HepG2 (cell line): ENCODE measurements at regions not wholly inside any gene's neighbourhood (a gene's known extent, or its start where the extent isn't known, plus 50 kb on each side); places are given as distances from the start of the nearest gene placed in this dataset.

ENCODE experiments used
- ATAC-seq: fragments of 200-7000 bp; cut with Tn5 transposase; 3 replicates; pipeline ENCODE4 v1.9.1; 2020; ENCODE audit warnings: mild to moderate bottlenecking, moderate library complexity
- BruUV-seq: library from RNA; stranded (reverse); fragments of 400-500 nt; replicated peaks from 2 replicates; lab custom pipeline; 2021; lab: Mats Ljungman, UMichigan
- CTCF ChIA-PET: fragments of 300-600 bp; formaldehyde crosslinking; extraction: SDS; loops from one replicate; lab custom pipeline; 2021; ENCODE audit warnings: low total read pairs, inconsistent platforms, low intra/inter-chr PET ratio; lab: Yijun Ruan, JAX
- POLR2A ChIA-PET: fragments of 350-600 bp; sonication (Branson Sonifier 250); formaldehyde crosslinking; loops from one replicate; lab custom pipeline; 2020; ENCODE audit warnings: antibody characterized with exemption, inconsistent platforms; lab: Yijun Ruan, JAX
- DNase-seq: peaks from one replicate; pipeline ENCODE4 v3.0.0-alpha.2; 2015; ENCODE audit warnings: low spot score
- FAIRE-seq: peaks from 3 replicates; lab custom pipeline; 2011; peaks lifted over from hg19 to GRCh38; lab: Jason Lieb, UNC
- H2AFZ ChIP-seq: one replicate; pipeline ENCODE4 v1.6.1; 2011; ENCODE audit warnings: low read length, inconsistent platforms
- H3K27ac ChIP-seq: fragments of 300-600 bp; 3 replicates; pipeline ENCODE4 v1.8.0; 2011; ENCODE audit warnings: mixed run types, mild to moderate bottlenecking, mixed read lengths, low read length, inconsistent platforms; ENCODE audit not compliant: insufficient read depth; ENCODE audit errors: extremely low read length
- H3K27me3 ChIP-seq, 2 experiments: fragments of 200-600 bp in 1 of 2; 2 replicates in 1 of 2; 3 replicates in 1 of 2; pipeline versions ENCODE4 v1.6.0 to v1.8.0; 2011; ENCODE audit warnings: low read length in 2 of 2, mild to moderate bottlenecking in 2 of 2, moderate library complexity in 2 of 2, inconsistent platforms in 1 of 2; ENCODE audit not compliant: insufficient read depth in 2 of 2, control insufficient read depth in 1 of 2
- H3K36me3 ChIP-seq, 2 experiments: fragments of 200-600 bp in 1 of 2; replicated peaks in 1 of 2; 2 replicates in 1 of 2; 3 replicates in 1 of 2; pipeline versions ENCODE4 v1.5.1 to v1.8.0; 2011; ENCODE audit warnings: low read length in 2 of 2, inconsistent platforms in 1 of 2; ENCODE audit not compliant: insufficient read depth in 2 of 2, control insufficient read depth in 1 of 2
- H3K4me1 ChIP-seq: 2 replicates; pipeline ENCODE4 v1.5.1; 2012; ENCODE audit warnings: low read length, inconsistent platforms; ENCODE audit not compliant: insufficient read depth
- H3K4me2 ChIP-seq: 2 replicates; pipeline ENCODE4 v1.6.0; 2011; ENCODE audit warnings: low read depth, low read length, inconsistent platforms
- H3K4me3 ChIP-seq, 3 experiments: fragments of 200-600 bp in 1 of 3; sonication (generic), shearing (Covaris generic) in 1 of 3; replicated peaks in 1 of 3; 2 replicates each; pipeline ENCODE4 v1.5.1; 2011 to 2016; ENCODE audit warnings: low read length in 3 of 3, inconsistent platforms in 2 of 3, low read depth in 2 of 3, mild to moderate bottlenecking in 2 of 3, control low read depth in 1 of 3, mixed read lengths in 1 of 3; ENCODE audit not compliant: insufficient read depth in 1 of 3
- H3K79me2 ChIP-seq: one replicate; pipeline ENCODE4 v1.6.1; 2011; ENCODE audit warnings: low read length, inconsistent platforms; ENCODE audit not compliant: insufficient read depth
- H3K9ac ChIP-seq: 2 replicates; pipeline ENCODE4 v1.6.0; 2011; ENCODE audit warnings: mild to moderate bottlenecking, low read depth, low read length, inconsistent platforms; ENCODE audit not compliant: insufficient read depth
- H3K9me3 ChIP-seq: 2 replicates; pipeline ENCODE4 v1.5.1; 2012; ENCODE audit warnings: mild to moderate bottlenecking, low read length
- H4K20me1 ChIP-seq: 2 replicates; pipeline ENCODE4 v1.6.0; 2011; ENCODE audit warnings: inconsistent platforms, mild to moderate bottlenecking, low read length, moderate library complexity; ENCODE audit not compliant: insufficient read depth
- KDM3A ChIP-seq: IDR thresholded peaks from 2 replicates; pipeline ENCODE4 v1.6.1; 2018; ENCODE audit warnings: low read depth, missing compliant biosample characterization
- MAFF ChIP-seq: IDR thresholded peaks from 2 replicates; pipeline ENCODE4 v1.6.1; 2011; ENCODE audit warnings: low read depth, low read length, improper control_type of control experiment
- MAFK ChIP-seq, 2 experiments: IDR thresholded peaks in 1 of 2; conservative IDR thresholded peaks in 1 of 2; 2 replicates each; pipeline ENCODE4 v1.6.1; 2011; ENCODE audit warnings: improper control_type of control experiment in 2 of 2, low read length in 2 of 2
- ZNF564 ChIP-seq: sonication (generic); formaldehyde crosslinking; IDR thresholded peaks from 2 replicates; pipeline ENCODE4 v1.8.1; 2023; ENCODE audit warnings: mild to moderate bottlenecking, missing genetic modification reagents
- WGBS: methylation state at CpG from one replicate; pipeline ENCODE4 v1.1.6; 2017; ENCODE audit warnings: low lambda C conversion rate; 5-methylcytosine and 5-hydroxymethylcytosine counted together
- in situ Hi-C: cut with HindIII; loops from 2 replicates; pipeline ENCODE4 v1.10.0; 2017; ENCODE audit warnings: low pct_unique_long_range_greater_than_20kb; ENCODE audit not compliant: extremely low pct_ligation_motif_present
- intact Hi-C: fragments of 100-400 bp; cut with micrococcal nuclease; formaldehyde crosslinking; loops from one replicate; pipeline ENCODE4 v1.10.0; 2022; ENCODE audit not compliant: unreplicated experiment
- TF ChIP-seq, protein P1 (sequence below): sonication (generic); formaldehyde crosslinking; IDR thresholded peaks from one replicate; pipeline ENCODE4 v1.5.1; 2020; ENCODE audit warnings: mild to moderate bottlenecking, missing genetic modification reagents; ENCODE audit errors: not compliant biosample characterization

DNA sequence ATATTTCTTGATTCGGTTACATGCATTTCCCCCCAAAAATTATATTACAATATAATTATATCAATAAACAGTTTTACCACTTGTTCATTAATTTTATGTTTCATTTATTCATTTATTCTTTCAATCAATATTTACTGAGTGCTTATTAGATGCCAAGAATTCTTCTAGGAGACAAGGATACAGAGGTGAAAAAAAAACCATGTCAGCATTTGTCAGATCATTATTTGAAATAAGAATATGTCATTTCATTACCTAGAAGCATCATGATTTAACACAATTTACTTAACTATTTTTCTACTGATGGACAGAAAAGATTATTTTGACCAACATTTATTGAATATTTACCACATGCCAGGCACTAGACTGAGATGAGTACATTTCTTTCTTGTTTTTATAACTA lies 512.7 kb downstream of the LMO4 start:
- no peak for ATAC-seq
- no peak for FAIRE-seq

More for the DNA sequence above, 512.7 kb downstream of the LMO4 start:
- BruUV-seq = no TSS peak
- no peak overlapping the region for H3K9ac ChIP-seq
- H2AFZ ChIP-seq = no peak overlapping the region
- ChIA-PET POLR2A (no interaction called here), CTCF (no interaction called here)
- TF ChIP-seq KDM3A (CRISPR knock-in tag) (no peak), MAFF (peak; percentile 56), ZNF564 (no peak), MAFK (conservative IDR thresholded peaks at IDR 0.05 in 1 of 2, IDR thresholded peaks at IDR 0.05 in 1 of 2; ENCODE audit: low read length in 2 of 2) (peak; percentile 45 to 80)
- TF ChIP-seq, protein P1, sequence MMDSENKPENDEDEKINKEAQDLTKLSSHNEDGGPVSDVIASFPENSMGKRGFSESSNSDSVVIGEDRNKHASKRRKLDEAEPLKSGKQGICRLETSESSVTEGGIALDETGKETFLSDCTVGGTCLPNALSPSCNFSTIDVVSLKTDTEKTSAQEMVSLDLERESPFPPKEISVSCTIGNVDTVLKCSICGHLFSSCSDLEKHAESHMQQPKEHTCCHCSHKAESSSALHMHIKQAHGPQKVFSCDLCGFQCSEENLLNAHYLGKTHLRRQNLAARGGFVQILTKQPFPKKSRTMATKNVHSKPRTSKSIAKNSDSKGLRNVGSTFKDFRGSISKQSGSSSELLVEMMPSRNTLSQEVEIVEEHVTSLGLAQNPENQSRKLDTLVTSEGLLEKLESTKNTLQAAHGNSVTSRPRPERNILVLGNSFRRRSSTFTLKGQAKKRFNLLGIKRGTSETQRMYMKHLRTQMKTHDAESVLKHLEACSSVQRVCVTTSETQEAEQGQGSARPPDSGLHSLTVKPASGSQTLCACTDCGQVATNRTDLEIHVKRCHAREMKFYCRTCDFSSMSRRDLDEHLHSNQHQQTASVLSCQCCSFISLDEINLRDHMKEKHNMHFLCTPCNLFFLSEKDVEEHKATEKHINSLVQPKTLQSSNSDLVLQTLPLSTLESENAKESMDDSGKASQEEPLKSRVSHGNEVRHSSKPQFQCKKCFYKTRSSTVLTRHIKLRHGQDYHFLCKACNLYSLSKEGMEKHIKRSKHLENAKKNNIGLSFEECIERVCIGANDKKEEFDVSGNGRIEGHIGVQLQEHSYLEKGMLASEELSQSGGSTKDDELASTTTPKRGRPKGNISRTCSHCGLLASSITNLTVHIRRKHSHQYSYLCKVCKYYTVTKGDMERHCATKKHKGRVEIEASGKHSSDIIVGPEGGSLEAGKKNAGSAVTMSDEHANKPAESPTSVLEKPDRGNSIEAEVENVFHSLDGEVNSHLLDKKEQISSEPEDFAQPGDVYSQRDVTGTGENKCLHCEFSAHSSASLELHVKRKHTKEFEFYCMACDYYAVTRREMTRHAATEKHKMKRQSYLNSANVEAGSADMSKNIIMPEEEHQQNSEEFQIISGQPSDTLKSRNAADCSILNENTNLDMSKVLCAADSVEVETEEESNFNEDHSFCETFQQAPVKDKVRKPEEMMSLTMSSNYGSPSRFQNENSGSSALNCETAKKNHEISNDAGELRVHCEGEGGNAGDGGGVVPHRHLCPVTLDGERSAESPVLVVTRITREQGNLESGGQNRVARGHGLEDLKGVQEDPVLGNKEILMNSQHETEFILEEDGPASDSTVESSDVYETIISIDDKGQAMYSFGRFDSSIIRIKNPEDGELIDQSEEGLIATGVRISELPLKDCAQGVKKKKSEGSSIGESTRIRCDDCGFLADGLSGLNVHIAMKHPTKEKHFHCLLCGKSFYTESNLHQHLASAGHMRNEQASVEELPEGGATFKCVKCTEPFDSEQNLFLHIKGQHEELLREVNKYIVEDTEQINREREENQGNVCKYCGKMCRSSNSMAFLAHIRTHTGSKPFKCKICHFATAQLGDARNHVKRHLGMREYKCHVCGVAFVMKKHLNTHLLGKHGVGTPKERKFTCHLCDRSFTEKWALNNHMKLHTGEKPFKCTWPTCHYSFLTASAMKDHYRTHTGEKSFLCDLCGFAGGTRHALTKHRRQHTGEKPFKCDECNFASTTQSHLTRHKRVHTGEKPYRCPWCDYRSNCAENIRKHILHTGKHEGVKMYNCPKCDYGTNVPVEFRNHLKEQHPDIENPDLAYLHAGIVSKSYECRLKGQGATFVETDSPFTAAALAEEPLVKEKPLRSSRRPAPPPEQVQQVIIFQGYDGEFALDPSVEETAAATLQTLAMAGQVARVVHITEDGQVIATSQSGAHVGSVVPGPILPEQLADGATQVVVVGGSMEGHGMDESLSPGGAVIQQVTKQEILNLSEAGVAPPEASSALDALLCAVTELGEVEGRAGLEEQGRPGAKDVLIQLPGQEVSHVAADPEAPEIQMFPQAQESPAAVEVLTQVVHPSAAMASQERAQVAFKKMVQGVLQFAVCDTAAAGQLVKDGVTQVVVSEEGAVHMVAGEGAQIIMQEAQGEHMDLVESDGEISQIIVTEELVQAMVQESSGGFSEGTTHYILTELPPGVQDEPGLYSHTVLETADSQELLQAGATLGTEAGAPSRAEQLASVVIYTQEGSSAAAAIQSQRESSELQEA (CRISPR knock-in tag) = no peak
- no peaks in the 10 kb centered on the region for H3K79me2 ChIP-seq
- H3K4me1 ChIP-seq = no peaks in the 10 kb centered on the region
- H3K27me3 ChIP-seq = no peaks in the 10 kb centered on the region; a peak in 1 of 5 replicates
- H3K4me3 ChIP-seq = no peak overlapping the region
- in situ Hi-C loops (no loop called here), intact Hi-C loops (no loop called here)
- H3K36me3 ChIP-seq = no peaks in the 10 kb centered on the region
- no peak overlapping the region for H3K4me2 ChIP-seq
- no peaks in the 10 kb centered on the region for H4K20me1 ChIP-seq
- 25% methylated on average over 1 of the region's 1 CpG for WGBS
- no peak for DNase-seq
- H3K27ac ChIP-seq = no peak overlapping the region
- H3K9me3 ChIP-seq = no peaks in the 10 kb centered on the region
